NOMO-1 treated with DMSO at 0.1 percent for 48 hours (cell line): ENCODE measurements at regions not wholly inside any gene's neighbourhood (a gene's known extent, or its start where the extent isn't known, plus 50 kb on each side); places are given as distances from the start of the nearest gene placed in this dataset.
"Not testable (repeated sequence)": the region's sequence is repeated elsewhere in the genome, so short reads cannot be mapped to it uniquely, and the experiment has no call there.

Source experiments
- DNase-seq: peaks from one replicate; lab custom pipeline; 2025; ENCODE audit not compliant: unreplicated experiment; lab: John Stamatoyannopoulos, UW

DNA sequence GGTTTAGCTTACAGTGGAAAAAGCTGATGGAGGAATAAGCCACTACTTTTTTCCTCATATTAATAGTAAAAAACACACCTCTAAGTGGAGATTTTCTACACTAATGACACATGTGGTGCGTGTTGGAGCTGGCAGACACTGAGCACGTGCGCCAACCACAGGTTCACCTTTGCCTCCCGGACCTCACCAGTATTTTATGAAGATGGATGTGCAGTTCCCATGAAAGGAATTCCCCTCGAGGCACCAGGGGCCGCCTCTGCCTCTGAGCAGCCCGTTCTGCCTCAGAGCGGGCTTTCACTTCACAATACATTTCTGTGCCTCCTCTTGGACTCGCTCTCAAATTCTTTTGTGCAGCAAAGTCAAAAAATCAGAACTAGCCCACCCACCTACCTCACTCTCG, 477.5 kb upstream of the ADARB2 start:
- no peak for DNase-seq

DNA sequence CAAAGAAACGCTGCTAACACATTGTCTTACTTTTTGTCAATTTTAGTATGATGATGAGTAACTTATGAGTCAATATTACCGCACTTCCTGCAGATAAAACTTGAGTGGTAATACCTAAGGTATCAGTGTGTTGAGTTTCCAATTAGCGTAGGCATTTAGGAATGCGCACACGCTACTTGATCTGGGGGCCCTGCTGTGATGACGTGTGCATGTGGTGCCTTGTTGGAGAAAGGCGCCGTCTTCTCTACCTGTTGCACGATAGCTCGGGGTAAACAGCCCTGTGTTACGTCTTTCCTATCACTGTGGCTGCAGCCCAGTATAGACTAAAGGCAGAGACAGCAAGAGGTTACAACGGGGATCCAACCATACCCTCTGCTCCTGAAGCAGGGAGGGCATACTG, 476.8 kb upstream of the ADARB2 start:
- DNase-seq: no peak

- DNase-seq: no peak
Measured at GRCh38 chr10:2212244-2212834, 475.0 kb upstream of the ADARB2 start.

DNA sequence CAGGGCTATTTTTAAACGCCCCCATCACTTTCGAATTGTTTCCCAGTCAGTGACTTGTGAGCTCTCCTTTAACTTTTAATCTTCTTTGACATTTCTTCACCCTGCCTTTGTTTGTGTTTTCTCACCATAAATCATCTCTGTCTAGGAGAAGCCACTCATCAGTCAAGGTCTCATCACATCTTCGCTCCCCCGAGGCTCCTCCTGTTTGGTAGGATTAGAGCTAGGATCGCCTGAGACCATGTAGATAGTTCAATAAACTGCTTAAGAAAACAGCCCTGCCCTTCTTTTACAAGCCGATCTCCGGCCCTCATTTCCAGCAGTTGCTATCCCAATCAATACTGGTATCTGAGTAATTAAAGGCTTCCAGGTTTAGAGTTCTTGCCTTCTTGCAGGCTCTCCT, 472.8 kb upstream of the ADARB2 start:
- DNase-seq: no peak

DNA sequence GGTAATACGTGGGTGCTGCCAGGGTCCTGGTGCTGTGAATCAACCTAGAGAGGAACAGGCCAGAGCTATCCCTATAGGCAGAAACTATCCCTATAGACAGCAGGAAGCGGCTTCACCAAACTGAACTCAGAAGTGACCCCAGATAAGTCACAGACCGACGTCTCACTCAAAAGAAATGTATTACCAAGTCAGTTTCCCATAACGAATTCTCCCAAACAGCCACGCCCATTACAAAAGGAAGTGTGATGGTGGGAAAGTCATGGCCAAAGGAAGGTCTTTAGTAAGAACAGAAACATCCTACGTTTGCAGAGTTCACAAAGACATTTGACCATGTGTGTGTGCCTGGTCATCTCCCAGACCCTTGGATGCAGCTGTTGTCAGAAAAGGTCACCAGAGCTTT, 470.8 kb upstream of the ADARB2 start:
- DNase-seq: no peak

DNA sequence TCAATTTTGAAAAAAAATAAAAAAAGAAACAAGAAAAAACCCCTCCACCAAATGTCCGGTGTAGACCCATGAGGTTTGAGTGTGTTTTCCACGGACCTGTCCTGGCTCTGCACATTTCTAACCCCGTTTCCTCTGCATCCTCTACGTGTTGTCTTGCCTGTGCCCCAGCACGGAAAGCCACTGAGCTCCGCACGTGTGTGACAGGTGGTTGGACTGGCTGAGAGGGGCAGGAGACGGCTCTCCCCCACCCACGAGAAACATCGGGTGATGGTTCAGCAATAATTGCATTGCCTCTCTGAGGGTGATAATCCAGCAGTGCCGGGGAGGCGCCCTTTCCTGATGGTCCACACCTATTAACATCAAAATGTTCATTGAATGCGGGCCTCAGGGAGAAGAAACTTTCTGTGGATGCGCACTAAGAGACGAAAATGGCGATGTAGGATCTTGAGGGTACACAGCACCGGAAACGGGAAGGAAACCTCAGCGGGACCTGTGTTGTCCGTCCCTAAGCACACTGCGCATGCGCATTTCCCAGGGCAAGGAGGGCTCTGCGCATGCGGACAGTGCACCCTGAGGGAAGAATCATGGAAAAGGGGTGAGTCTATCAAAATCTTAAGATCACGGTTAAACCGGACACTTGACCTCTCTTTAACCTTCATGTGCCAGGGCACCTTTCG, 470.1 kb upstream of the ADARB2 start:
- DNase-seq: no peak

GRCh38 chr10:2205406-2205805, 468.1 kb upstream of the ADARB2 start:
- DNase-seq: no peak

DNA sequence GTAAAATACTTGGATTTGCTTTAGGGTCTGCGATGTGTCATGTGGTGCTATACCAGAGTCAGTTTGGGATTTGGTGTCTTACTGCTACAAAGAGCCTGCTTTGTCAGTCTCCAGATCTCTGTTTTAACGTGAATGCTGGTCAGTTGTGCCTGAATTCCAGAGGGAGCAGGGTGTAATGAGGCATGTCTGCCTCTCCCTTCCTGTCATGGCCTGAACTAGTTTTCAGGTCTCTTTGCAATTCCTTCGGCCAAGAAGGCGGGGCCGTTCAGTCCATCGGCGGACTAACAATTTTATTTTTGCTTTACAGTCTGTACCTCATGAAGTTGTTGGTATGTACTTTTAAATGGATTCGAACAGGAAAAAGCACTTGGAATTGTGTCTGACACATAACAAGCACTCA, 465.1 kb upstream of the ADARB2 start:
- DNase-seq: no peak

GRCh38 chr10:2201534-2202099, 464.3 kb upstream of the ADARB2 start:
- DNase-seq: no peak

GRCh38 chr10:2197663-2198062, 460.3 kb upstream of the ADARB2 start:
- no peak for DNase-seq

DNA sequence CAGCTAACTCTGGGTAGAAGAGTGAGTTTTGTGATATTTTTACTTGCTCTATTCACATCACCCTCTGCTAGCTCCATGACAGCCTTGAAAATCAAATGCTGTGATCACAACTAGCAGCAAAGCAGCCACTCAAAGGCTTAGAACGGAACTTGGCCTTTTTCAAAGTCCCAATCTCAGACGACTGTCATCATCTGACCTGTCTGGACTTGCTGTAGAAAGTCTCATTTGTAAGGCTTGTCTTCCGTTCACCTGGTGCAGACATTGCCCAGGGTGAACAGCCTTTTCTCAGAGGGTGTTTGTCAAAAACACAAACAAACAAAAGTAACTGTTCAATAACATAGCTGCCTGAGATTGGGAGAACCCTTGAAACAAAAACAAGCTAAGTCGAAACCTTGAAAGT, 458.9 kb upstream of the ADARB2 start:
- no peak for DNase-seq

- not testable (repeated sequence) for DNase-seq
Measured at GRCh38 chr10:2189356-2189755, 452.0 kb upstream of the ADARB2 start.

DNA sequence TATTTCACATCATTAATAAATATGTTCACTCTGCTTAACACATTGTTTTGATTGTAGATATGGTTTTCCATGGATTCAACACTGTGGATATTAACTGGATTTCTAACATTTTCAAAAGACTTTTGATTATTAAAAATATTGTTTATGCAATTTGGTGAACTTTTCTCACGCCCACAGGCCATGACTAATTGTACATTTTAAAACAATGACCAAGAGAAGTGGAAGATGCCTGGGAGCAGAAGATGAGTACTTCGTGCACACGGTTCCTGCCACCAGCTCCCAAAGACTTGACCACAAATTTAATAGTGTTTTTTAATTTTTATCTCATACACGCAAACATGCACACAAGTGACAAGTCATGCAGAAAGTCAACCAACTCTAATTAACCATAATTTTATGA, 451.0 kb upstream of the ADARB2 start:
- DNase-seq: no peak

GRCh38 chr10:2173327-2173726, 436.0 kb upstream of the ADARB2 start:
- no peak for DNase-seq

DNA sequence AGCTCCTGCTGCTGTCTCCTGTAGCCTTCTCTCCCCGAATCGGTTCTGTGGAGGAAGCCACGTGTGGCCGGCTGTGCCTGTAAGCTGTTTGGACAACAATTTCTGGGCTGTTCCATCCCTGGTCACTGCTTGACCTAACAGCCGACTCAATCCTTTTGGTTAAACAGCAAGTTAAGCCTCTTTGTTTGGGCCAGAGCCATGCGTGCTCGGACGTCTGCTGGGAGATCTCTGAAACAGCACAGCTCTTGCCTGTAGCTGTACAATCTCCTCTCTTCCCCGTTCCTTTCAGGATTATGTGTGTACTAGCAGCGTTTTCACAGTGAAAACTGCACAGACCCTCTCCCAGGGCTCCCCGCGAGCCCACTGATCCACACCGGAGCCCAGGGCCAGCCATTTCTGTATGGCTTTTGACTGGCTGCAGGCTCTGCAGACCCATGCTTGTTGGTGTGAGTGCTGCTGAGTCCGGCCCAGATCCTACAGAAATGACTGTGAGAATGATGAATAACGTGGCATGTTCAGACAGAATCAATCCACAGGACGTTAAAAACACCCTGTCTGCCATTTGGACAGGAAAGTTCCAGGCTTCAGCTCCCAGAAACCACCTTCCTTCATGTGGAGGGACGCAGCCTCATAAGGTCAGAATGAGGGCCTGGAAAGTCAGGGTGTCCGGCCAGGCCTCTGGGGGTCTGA, 428.6 kb upstream of the ADARB2 start:
- no peak for DNase-seq

- DNase-seq: peak; percentile 28
Measured at GRCh38 chr10:2150288-2150687, 413.0 kb upstream of the ADARB2 start.

DNA sequence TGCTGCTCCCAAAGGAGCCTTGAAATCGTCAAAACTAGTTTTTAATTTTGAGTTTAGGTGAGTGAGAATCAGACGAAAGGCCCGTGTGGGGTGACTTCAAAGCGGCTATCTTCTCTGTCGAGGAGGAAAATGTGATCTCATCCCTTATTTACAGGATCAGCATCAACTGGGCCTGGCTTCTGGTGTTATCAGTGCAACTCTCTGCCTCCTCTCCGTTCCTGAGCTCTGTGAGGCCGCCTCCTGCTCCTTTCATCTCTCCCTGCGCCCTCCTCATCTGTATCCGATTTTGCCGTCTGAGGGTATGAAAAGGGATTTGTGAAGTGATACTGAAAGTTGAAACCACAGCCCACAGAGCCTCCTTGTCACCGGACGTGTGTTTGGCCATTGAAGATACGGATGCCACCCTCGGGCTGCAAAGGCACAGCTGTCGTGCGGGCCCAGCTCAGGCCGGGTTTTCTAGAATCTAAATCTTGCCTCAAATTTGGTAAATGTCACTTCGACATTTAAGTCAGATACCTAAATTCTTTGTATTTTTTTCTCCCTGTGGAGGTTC, 408.7 kb upstream of the ADARB2 start:
- peak; percentile 86 for DNase-seq

GRCh38 chr10:2145491-2145890, 408.2 kb upstream of the ADARB2 start:
- DNase-seq: peak; percentile 11

GRCh38 chr10:2144584-2144983, 407.3 kb upstream of the ADARB2 start:
- DNase-seq: no peak

GRCh38 chr10:2143213-2143835, 406.0 kb upstream of the ADARB2 start:
- DNase-seq: no peak

- DNase-seq: no peak
Measured at GRCh38 chr10:2139746-2140145, 402.4 kb upstream of the ADARB2 start.
